Kidney tubule cell (primary cell): ENCODE measurements at regions not wholly inside any gene's neighbourhood (a gene's known extent, or its start where the extent isn't known, plus 50 kb on each side); places are given as distances from the start of the nearest gene placed in this dataset.
"Not testable (repeated sequence)": the region's sequence is repeated elsewhere in the genome, so short reads cannot be mapped to it uniquely, and the experiment has no call there.

Source experiments
- DNase-seq: peaks from one replicate; pipeline ENCODE4 v3.0.0-alpha.2; 2018; ENCODE audit warnings: low spot score

GRCh38 chr6:50337532-50338122, 287.9 kb upstream of the DEFB112 start:
- DNase-seq = no peak

- no peak for DNase-seq
Observed at GRCh38 chr6:50353603-50354002, 303.9 kb upstream of the DEFB112 start.

GRCh38 chr6:50358113-50358512, 308.4 kb upstream of the DEFB112 start:
- no peak for DNase-seq

- DNase-seq = no peak
Observed at GRCh38 chr6:50361641-50362331, 312.1 kb upstream of the DEFB112 start.

GRCh38 chr6:50362706-50363105, 313.0 kb upstream of the DEFB112 start:
- peak; percentile 54 for DNase-seq

GRCh38 chr6:50369996-50370395, 320.3 kb upstream of the DEFB112 start:
- no peak for DNase-seq

- DNase-seq = no peak
Observed at GRCh38 chr6:50380406-50381098, 330.8 kb upstream of the DEFB112 start.

GRCh38 chr6:50381099-50381415, 331.3 kb upstream of the DEFB112 start:
- no peak for DNase-seq

GRCh38 chr6:50390416-50390815, 322.9 kb upstream of the TFAP2D start:
- no peak for DNase-seq

- not testable (repeated sequence) for DNase-seq
Observed at GRCh38 chr6:50394139-50394538, 319.2 kb upstream of the TFAP2D start.

GRCh38 chr6:50404643-50405042, 308.7 kb upstream of the TFAP2D start:
- no peak for DNase-seq

GRCh38 chr6:50410579-50410978, 302.7 kb upstream of the TFAP2D start:
- DNase-seq = no peak

GRCh38 chr6:50421041-50421440, 292.3 kb upstream of the TFAP2D start:
- not testable (repeated sequence) for DNase-seq

GRCh38 chr6:50427267-50427666, 286.1 kb upstream of the TFAP2D start:
- DNase-seq = no peak

- no peak for DNase-seq
Observed at GRCh38 chr6:50437901-50438300, 275.4 kb upstream of the TFAP2D start.

- peak; percentile 79 for DNase-seq
Observed at GRCh38 chr6:50442531-50443040, 270.7 kb upstream of the TFAP2D start.

GRCh38 chr6:50443144-50443543, 270.2 kb upstream of the TFAP2D start:
- DNase-seq = no peak

- DNase-seq = no peak
Observed at GRCh38 chr6:50449128-50449527, 264.2 kb upstream of the TFAP2D start.

GRCh38 chr6:50451826-50452400, 261.4 kb upstream of the TFAP2D start:
- DNase-seq = no peak

- no peak for DNase-seq
Observed at GRCh38 chr6:50455029-50455428, 258.3 kb upstream of the TFAP2D start.

GRCh38 chr6:50457351-50457750, 256.0 kb upstream of the TFAP2D start:
- DNase-seq = no peak

GRCh38 chr6:50461696-50462095, 251.6 kb upstream of the TFAP2D start:
- DNase-seq = no peak

- DNase-seq = no peak
Observed at GRCh38 chr6:50463931-50464330, 249.4 kb upstream of the TFAP2D start.
